ENCODE measurements at regions not wholly inside any gene's neighbourhood (a gene's known extent, or its start where the extent isn't known, plus 50 kb on each side); places are given as distances from the start of the nearest gene placed in this dataset.

DNA sequence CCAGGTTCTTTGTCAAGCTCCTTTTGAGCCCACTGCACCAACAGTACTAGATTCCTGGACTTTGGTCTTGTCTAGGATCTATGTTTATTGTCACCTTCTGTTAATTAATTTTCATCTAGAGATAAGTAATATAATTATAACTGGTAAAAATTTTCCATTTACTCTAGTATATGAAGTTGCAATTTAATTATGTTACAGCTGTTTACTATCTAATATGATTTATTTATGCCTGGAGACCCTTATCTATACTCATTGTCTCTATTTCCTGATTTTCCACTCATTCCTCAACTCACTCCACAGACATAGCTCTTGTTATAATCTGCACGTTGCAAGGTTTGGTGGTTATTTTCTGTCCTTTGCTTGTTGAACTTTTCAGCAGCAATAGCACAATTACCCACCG, 63.2 kb upstream of the PHF14 start:
- no peak overlapping the region for H3K4me3 ChIP-seq (ENCODE audit: low read depth, low read length)
- POLR2A ChIA-PET = no interaction called here
- DNase-seq (ENCODE audit: low read depth, low spot score) = no peak
- TF ChIP-seq, protein P1, sequence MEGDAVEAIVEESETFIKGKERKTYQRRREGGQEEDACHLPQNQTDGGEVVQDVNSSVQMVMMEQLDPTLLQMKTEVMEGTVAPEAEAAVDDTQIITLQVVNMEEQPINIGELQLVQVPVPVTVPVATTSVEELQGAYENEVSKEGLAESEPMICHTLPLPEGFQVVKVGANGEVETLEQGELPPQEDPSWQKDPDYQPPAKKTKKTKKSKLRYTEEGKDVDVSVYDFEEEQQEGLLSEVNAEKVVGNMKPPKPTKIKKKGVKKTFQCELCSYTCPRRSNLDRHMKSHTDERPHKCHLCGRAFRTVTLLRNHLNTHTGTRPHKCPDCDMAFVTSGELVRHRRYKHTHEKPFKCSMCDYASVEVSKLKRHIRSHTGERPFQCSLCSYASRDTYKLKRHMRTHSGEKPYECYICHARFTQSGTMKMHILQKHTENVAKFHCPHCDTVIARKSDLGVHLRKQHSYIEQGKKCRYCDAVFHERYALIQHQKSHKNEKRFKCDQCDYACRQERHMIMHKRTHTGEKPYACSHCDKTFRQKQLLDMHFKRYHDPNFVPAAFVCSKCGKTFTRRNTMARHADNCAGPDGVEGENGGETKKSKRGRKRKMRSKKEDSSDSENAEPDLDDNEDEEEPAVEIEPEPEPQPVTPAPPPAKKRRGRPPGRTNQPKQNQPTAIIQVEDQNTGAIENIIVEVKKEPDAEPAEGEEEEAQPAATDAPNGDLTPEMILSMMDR (IDR thresholded peaks at IDR 0.05; ENCODE audit: insufficient read depth, low read length, missing control alignments) = no peak
- CTCF ChIA-PET = no interaction called here

DNA sequence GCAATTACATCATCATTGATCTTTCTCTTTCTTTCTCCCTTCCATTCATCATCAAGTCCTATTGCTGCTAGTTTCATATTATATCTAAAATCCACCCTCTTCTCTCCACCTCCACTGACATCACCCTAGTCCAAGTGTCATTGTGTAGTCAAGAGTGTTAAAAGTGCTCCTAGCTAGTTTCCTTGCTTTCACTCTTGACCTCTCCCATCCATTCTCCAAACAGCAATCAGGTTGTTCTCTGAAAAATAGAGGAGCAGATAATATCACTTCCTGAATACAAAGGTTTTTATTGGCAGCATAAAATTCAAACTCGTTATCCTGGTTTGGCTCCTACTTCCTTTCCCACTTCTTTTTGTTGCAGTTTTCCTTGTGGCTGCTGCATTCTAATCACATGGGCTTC, 61.6 kb upstream of the PHF14 start:
- CTCF ChIA-PET = no interaction called here
- no peak overlapping the region for H3K4me3 ChIP-seq (ENCODE audit: low read depth, low read length)
- TF ChIP-seq, protein P1 (IDR thresholded peaks at IDR 0.05; ENCODE audit: insufficient read depth, low read length, missing control alignments) = no peak
- POLR2A ChIA-PET = no interaction called here
- DNase-seq (ENCODE audit: low read depth, low spot score) = no peak

DNA sequence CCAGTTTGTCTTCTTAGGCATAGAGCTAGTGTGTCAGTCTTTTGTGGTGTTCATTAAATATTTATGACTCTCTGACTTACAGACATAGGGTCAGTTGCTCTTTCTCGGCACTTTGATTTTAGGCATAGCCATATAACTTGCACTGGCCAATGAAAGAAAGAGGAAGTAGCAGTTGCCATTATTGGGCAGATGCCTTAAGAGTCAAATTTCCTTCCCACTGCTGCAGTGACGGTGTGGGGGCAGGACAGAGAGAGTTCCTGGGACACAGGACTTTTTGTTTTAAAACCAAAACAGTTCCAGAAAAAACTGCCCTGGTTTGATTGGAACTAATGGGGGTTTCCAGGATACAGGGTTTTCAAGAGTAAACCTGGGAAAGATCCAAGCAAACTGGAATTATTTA, 60.2 kb upstream of the PHF14 start:
- no peak overlapping the region for H3K4me3 ChIP-seq (ENCODE audit: low read depth, low read length)
- CTCF ChIA-PET = no interaction called here
- TF ChIP-seq, protein P1 (IDR thresholded peaks at IDR 0.05; ENCODE audit: insufficient read depth, low read length, missing control alignments) = no peak
- POLR2A ChIA-PET = no interaction called here
- DNase-seq (ENCODE audit: low read depth, low spot score) = no peak

DNA sequence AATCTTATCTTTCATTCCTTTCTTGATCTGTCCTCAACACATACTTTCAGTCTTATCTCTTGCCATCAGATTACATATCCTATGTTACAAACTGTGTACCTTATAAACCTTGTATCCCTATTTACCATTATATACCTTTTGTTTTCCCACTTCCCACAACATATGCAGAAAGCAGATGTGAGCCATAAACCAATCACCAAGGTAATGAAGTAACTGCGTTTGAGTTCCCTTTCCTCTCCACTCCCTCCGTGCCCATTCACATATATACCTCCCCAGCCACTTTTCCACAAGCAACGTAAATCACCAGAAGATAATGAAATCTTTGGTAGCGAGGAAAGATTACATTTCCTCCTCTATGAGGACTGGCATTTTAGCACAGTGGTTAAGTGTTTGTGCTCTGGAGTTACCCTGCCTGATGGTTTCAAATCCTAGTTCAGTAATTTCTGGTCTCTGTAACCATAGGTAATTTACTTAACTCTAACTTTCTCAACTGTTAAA, 55.5 kb upstream of the PHF14 start:
- ChIA-PET POLR2A (no interaction called here), CTCF (no interaction called here)

DNA sequence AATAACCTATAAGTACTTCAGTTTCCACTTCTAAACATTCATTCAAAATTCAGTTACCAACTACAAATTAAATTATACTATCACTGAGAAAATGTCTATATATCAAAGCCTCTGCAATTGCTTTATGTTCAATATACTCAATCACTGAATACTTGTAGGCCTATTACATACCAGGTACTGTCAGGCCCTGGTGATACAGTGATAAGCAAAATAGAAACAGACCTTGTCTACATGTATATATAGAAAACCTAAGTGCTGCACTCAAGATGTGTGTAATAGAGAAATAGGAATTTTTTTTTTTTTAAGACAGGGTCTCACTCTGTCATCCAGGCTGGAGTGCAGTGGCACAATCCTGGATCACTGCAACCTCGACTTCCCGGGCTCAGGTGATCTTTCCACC, 53.7 kb upstream of the PHF14 start:
- TF ChIP-seq, protein P1 (IDR thresholded peaks at IDR 0.05; ENCODE audit: insufficient read depth, low read length, missing control alignments) = no peak
- H3K4me3 ChIP-seq (ENCODE audit: low read depth, low read length) = no peak overlapping the region
- DNase-seq (ENCODE audit: low read depth, low spot score) = no peak
- POLR2A ChIA-PET = no interaction called here
- CTCF ChIA-PET = no interaction called here

More for the DNA sequence above, 55.5 kb upstream of the PHF14 start:
- no peak overlapping the region for H3K4me3 ChIP-seq (ENCODE audit: low read depth, low read length)
- no peak for DNase-seq (ENCODE audit: low read depth, low spot score)
- TF ChIP-seq, protein P1 (IDR thresholded peaks at IDR 0.05; ENCODE audit: insufficient read depth, low read length, missing control alignments) = no peak

Measured in AG04449 (cell line).